Hepatocyte (in vitro differentiated cells): ENCODE measurements at regions not wholly inside any gene's neighbourhood (a gene's known extent, or its start where the extent isn't known, plus 50 kb on each side); places are given as distances from the start of the nearest gene placed in this dataset.

Experiments
- DNase-seq: peaks from one replicate; pipeline ENCODE4 v3.0.0-alpha.2; 2016; ENCODE audit warnings: low spot score
- H2AFZ ChIP-seq: fragments of 200-600 bp; sonication (generic); 2 replicates; pipeline ENCODE4 v1.6.0; 2016; ENCODE audit warnings: antibody characterized with exemption, mild to moderate bottlenecking
- H3K27ac ChIP-seq: fragments of 200-600 bp; sonication (generic); 2 replicates; pipeline ENCODE4 v1.5.1; 2016; ENCODE audit warnings: mild to moderate bottlenecking
- H3K27me3 ChIP-seq: fragments of 200-600 bp; sonication (generic); 2 replicates; pipeline ENCODE4 v1.6.1; 2016
- H3K36me3 ChIP-seq: fragments of 200-600 bp; sonication (generic); replicated peaks from 2 replicates; pipeline ENCODE4 v1.5.1; 2016; ENCODE audit warnings: low read depth; ENCODE audit not compliant: insufficient read depth
- H3K4me1 ChIP-seq: fragments of 200-600 bp; sonication (generic); 2 replicates; pipeline ENCODE4 v1.5.1; 2016; ENCODE audit warnings: mild to moderate bottlenecking, moderate library complexity; ENCODE audit not compliant: insufficient read depth
- H3K4me2 ChIP-seq: fragments of 200-600 bp; sonication (generic); 2 replicates; pipeline ENCODE4 v1.6.0; 2016
- H3K4me3 ChIP-seq: fragments of 200-600 bp; sonication (generic); 2 replicates; pipeline ENCODE4 v1.5.1; 2016; ENCODE audit warnings: mild to moderate bottlenecking
- H3K79me2 ChIP-seq: fragments of 200-600 bp; sonication (generic); 2 replicates; pipeline ENCODE4 v1.6.0; 2017; ENCODE audit warnings: mild to moderate bottlenecking
- H3K9me2 ChIP-seq: fragments of 200-600 bp; sonication (generic); replicated peaks from 2 replicates; pipeline ENCODE4 v1.6.0; 2017; ENCODE audit warnings: mild to moderate bottlenecking; ENCODE audit not compliant: insufficient read depth
- H3K9me3 ChIP-seq: fragments of 200-600 bp; sonication (generic); 2 replicates; pipeline ENCODE4 v1.5.1; 2016; ENCODE audit warnings: low read depth, mild to moderate bottlenecking
- H4K20me1 ChIP-seq: fragments of 200-600 bp; sonication (generic); 2 replicates; pipeline ENCODE4 v1.6.0; 2016; ENCODE audit warnings: mild to moderate bottlenecking; ENCODE audit not compliant: insufficient read depth, poor library complexity, severe bottlenecking
- EZH2 ChIP-seq: fragments of 200-600 bp; sonication (generic); IDR thresholded peaks from 2 replicates; pipeline ENCODE4 v1.6.1; 2016; ENCODE audit warnings: antibody characterized with exemption, mild to moderate bottlenecking, borderline replicate concordance
- EZH2phosphoT487 ChIP-seq: fragments of 200-600 bp; sonication (generic); IDR thresholded peaks from one replicate; pipeline ENCODE4 v1.6.1; 2018; ENCODE audit warnings: antibody characterized with exemption, mild to moderate bottlenecking, low read depth, moderate library complexity; ENCODE audit not compliant: unreplicated experiment, severe bottlenecking
- WGBS: methylation state at CpG from one replicate; pipeline ENCODE4 v1.1.6; 2016; ENCODE audit warnings: low lambda C conversion rate; ENCODE audit errors: missing lambda C conversion rate; 5-methylcytosine and 5-hydroxymethylcytosine counted together
- TF ChIP-seq, protein P1 (sequence below): fragments of 200-600 bp; sonication (generic); IDR thresholded peaks from 2 replicates; pipeline ENCODE4 v1.5.1; 2016; ENCODE audit warnings: antibody characterized with exemption, mild to moderate bottlenecking; ENCODE audit not compliant: poor library complexity

DNA sequence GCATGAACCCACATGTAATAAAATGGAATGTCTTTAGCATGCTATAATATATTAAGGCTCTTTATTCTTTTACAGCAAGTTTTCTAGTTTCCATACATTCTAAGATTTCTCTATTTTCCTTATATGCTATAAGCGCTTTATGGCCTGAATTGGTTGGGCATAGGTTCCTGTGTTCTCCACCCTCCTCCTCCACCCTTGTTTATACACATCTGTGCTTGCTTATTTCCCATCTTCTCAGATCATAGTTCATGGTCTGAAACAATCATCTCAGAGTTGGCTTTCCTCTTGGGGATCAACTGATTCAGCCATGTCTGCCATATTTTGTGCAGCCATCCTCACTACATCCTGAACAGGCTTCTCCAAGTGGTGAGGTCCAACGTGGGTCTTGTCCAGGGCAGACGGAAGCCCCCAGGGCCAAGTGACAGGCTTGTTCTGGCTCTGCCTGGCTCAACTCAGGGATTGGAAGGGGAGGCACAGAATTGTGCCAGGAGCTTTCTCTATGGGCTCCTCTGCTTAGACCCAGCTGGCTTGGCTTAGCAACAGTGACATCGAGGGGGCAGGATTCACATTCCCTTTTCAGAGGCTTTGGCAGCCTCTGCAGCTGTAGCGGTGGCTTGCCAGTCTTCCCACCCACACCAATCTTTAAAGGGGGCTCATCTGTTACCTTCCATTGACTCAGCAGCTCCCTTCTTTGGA is 327.3 kb downstream of the PTEN start:
- DNase-seq: no peak
- Histone ChIP-seq H3K36me3 (no peaks in the 10 kb centered on the region), H3K4me1 (peaks cover 16% of the 10 kb centered on the region), H2AFZ (no peak overlapping the region), H3K27ac (no peak overlapping the region), H3K79me2 (no peaks in the 10 kb centered on the region), H3K4me2 (no peak overlapping the region), H3K9me2 (no peaks in the 10 kb centered on the region), H3K27me3 (no peaks in the 10 kb centered on the region), H3K9me3 (no peaks in the 10 kb centered on the region), H3K4me3 (no peak overlapping the region), H4K20me1 (no peaks in the 10 kb centered on the region)
- 90% methylated on average over 5 of the region's 5 CpGs for WGBS
- no peak for TF ChIP-seq EZH2
- TF ChIP-seq, protein P1, sequence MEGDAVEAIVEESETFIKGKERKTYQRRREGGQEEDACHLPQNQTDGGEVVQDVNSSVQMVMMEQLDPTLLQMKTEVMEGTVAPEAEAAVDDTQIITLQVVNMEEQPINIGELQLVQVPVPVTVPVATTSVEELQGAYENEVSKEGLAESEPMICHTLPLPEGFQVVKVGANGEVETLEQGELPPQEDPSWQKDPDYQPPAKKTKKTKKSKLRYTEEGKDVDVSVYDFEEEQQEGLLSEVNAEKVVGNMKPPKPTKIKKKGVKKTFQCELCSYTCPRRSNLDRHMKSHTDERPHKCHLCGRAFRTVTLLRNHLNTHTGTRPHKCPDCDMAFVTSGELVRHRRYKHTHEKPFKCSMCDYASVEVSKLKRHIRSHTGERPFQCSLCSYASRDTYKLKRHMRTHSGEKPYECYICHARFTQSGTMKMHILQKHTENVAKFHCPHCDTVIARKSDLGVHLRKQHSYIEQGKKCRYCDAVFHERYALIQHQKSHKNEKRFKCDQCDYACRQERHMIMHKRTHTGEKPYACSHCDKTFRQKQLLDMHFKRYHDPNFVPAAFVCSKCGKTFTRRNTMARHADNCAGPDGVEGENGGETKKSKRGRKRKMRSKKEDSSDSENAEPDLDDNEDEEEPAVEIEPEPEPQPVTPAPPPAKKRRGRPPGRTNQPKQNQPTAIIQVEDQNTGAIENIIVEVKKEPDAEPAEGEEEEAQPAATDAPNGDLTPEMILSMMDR: no peak
- no peak for TF ChIP-seq EZH2phosphoT487

DNA sequence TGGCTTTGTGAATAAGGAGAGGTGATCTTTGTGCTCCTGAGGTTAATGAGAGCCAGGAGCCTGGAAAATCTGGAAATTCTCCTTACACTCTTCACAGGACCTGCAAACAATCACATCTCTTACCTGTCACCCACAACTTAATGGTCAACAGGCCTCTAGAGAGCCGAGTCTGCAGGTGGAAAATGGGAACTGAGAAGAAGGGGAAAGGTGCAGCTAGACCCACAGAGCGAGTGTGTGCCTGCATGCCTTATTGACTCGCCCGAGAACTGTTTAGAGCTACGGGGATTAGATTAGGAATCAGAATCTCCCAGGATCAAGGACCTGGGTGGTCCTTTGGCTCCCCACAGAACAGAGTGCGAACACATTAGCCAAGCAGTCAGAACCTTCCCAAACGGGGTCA is 329.6 kb downstream of the PTEN start:
- Histone ChIP-seq H3K79me2 (no peaks in the 10 kb centered on the region), H3K9me3 (no peaks in the 10 kb centered on the region), H3K27me3 (no peaks in the 10 kb centered on the region), H3K27ac (no peak overlapping the region), H3K4me1 (peaks cover 9% of the 10 kb centered on the region), H3K4me2 (no peak overlapping the region), H3K36me3 (no peaks in the 10 kb centered on the region), H4K20me1 (no peaks in the 10 kb centered on the region), H3K4me3 (no peak overlapping the region), H3K9me2 (no peaks in the 10 kb centered on the region), H2AFZ (no peak overlapping the region)
- no peak for DNase-seq
- TF ChIP-seq EZH2phosphoT487 (no peak), EZH2 (no peak)
- TF ChIP-seq, protein P1: no peak
- WGBS: 80% methylated on average over 7 of the region's 7 CpGs

DNA sequence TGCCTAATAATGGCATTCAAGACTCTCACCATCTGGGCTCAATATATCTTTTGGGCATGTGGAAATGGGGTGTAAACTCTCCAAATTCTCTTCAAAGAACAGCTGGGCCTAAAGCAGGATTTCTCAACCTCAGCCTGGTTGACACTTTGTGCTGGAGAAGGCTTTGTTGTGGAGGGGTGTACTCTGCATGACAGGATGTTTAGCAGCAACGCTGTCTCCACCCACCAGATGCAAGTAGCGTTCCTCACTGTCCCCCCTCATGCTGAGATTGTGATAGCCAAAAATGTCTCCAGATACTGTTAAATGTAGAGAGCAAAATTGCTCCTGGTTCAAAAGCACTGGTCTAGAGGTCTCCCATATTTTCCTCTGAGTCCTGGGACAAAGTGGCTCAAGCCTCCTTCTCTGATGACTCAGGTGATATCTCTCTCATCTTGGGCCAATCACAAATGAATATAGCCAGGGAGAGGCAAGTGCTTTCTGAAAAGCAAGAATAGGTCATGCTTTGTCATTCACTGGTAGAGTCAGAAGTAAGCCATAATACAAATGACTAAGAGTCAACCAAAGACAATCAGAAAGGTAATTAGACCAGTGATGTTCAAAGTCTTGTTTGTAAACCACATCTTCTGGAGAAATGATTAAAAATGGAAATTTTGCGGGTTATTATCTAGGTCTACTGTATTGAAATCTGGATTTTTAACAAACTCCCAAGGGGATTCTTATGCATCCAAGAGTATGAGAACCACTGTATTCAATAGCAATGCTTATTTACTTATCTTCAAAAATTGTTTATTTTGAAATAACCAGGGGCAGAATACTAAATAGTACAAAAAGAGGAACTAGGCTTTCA is 330.8 kb downstream of the PTEN start:
- Histone ChIP-seq H3K27me3 (no peaks in the 10 kb centered on the region), H3K9me3 (no peaks in the 10 kb centered on the region), H2AFZ (no peak overlapping the region), H3K4me2 (no peak overlapping the region), H3K27ac (peak overlapping the region; percentile 62), H3K9me2 (no peaks in the 10 kb centered on the region), H3K36me3 (no peaks in the 10 kb centered on the region), H3K4me3 (no peak overlapping the region), H4K20me1 (no peaks in the 10 kb centered on the region), H3K4me1 (peaks cover 9% of the 10 kb centered on the region), H3K79me2 (no peaks in the 10 kb centered on the region)
- no peak for TF ChIP-seq EZH2
- TF ChIP-seq, protein P1: no peak
- DNase-seq: no peak
- WGBS: 75% methylated on average over 3 of the region's 3 CpGs
